ENCODE measurements at regions not wholly inside any gene's neighbourhood (a gene's known extent, or its start where the extent isn't known, plus 50 kb on each side); places are given as distances from the start of the nearest gene placed in this dataset.
"Not testable (repeated sequence)": the region's sequence is repeated elsewhere in the genome, so short reads cannot be mapped to it uniquely, and the experiment has no call there.

- no peak for DNase-seq (ENCODE audit: low read depth in 2 of 2)
These were observed 776.1 kb upstream of the SOX11 start for GRCh38 chr2:4916094-4916493.

DNA sequence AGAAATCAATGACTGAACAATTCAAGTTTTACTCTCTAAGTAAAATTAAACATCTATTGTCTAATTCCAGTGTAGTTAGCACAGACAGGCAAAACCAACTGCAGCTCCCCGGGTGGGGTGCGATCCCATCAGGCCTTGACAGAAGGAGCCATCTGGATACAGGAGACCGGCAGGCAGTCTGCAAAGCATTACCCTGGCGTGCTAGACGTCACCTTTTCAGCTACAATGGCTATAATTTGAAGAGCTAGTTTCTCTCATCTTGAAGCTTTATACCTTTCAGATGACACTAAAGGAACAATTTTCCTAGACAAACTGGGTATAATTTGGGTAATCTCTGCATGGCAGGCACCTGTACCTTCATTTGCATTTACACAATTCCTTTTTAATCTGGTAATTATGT, 761.5 kb upstream of the SOX11 start:
- no peak for DNase-seq (ENCODE audit: low read depth in 2 of 2)

GRCh38 chr2:4931721-4932365, 760.3 kb upstream of the SOX11 start:
- DNase-seq (ENCODE audit: low read depth in 2 of 2), result no peak

DNA sequence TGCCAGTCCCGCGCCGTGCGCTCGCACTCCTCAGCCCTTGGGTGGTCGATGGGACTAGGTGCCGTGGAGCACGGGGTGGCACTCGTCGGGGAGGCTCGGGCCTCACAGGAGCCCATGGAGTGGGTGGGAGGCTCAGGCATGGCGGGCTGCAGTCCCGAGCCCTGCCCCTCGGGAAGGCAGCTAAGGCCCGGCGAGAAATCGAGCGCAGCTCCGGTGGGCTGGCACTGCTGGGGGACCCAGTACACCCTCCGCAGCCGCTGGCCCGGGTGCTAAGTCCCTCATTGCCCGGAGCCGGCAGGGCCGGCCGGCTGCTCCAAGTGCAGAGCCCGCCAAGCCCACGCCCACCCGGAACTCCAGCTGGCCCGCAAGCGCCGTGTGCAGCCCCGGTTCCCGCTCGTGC, 756.9 kb upstream of the SOX11 start:
- not testable (repeated sequence) for DNase-seq (ENCODE audit: low read depth in 2 of 2)

DNA sequence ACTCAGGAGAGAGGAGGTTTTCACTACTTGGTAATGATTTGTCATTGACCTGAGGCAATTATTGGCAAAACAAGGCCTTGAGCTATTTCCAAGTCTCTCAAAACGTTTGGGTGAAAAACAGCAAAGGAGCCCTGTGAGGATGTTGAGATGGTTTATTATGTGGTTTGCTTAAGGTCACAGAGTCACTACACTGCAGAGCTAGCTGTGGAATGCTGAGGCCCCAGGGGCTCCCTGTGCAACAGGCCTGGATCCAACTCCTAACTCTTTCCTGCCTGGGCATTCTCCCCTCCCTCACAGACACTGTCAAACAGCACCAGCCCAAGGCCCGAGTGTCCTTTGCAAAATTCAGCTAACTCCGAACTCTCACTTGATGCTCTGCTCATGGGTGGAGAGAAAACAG, 754.6 kb upstream of the SOX11 start:
- no peak for DNase-seq (ENCODE audit: low read depth in 2 of 2)

GRCh38 chr2:4938206-4938605, 754.0 kb upstream of the SOX11 start:
- DNase-seq (ENCODE audit: low read depth in 2 of 2), result no peak

- no peak for DNase-seq (ENCODE audit: low read depth in 2 of 2)
These were observed 749.7 kb upstream of the SOX11 start for GRCh38 chr2:4942441-4942840.

DNA sequence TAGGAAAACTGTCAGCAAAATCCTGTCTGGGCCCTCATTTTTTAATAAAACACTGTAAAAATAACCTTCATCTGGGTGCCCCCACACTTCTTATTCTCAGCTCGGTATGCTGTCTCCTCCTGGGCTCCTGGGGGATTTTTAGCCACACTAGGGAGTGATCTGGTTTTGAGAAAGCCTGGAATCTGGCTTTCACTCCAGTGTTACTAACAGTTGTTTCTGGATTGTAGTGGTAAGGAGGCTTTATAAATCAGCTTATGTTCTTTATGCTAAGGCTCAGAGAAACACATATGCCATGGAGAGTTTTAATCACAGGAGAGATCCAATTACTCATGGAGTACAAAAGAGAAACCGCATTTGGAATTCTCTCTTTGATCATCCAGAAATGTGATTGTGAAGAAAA, 744.3 kb upstream of the SOX11 start:
- no peak for DNase-seq (ENCODE audit: low read depth in 2 of 2)

GRCh38 chr2:4951368-4951767, 740.8 kb upstream of the SOX11 start:
- no peak for DNase-seq (ENCODE audit: low read depth in 2 of 2)

GRCh38 chr2:4959219-4959618, 733.0 kb upstream of the SOX11 start:
- DNase-seq (ENCODE audit: low read depth in 2 of 2), result no peak

DNA sequence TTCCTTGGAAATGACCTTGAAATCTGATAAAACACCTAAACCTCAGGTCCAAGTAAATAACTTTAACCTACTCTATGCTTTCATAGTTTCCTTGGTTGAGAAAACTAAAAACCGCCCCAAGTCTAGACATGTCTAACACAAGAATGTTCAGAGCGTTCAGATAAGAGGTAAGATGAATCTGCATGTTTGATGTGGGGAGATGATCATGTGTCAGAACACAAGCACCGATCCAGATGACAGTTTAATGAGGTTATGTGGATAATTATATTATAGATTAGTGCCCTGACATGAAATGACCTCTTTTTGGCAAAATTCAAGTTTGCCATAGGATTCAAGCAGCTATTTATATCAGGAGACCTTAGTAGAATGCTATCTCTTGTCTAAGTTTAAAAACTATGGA, 729.8 kb upstream of the SOX11 start:
- DNase-seq (ENCODE audit: low read depth in 2 of 2), result no peak

- no peak for DNase-seq (ENCODE audit: low read depth in 2 of 2)
These were observed 729.1 kb upstream of the SOX11 start for GRCh38 chr2:4963106-4963505.

DNA sequence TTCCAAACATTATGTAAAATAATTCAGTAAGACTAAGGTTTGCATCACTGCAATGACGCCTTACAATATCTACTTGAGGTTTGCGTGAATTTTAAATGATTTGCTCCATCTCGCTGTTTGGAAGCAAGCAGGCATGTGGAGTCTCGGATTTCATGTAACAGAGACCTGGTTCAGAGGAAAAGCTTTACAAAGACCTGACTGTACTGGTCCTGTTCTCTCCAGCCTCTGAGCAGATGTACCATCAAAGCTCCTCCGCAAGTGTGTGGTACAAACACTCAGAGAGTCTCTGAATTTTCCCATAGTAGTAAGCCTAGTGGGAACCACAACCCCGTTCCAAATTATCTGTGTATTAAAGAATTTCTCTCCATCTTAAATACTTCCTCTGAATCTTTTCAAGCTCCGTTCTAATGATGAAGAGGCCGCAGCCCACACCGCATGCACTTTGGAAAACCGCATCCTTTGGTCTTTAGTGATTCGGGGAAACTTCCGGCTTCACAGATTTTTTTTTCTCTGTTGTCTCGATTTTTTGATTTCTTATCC, 728.1 kb upstream of the SOX11 start:
- DNase-seq (ENCODE audit: low read depth in 2 of 2), result no peak

- DNase-seq (ENCODE audit: low read depth in 2 of 2), result no peak
These were observed 727.6 kb upstream of the SOX11 start for GRCh38 chr2:4964579-4964978.

DNA sequence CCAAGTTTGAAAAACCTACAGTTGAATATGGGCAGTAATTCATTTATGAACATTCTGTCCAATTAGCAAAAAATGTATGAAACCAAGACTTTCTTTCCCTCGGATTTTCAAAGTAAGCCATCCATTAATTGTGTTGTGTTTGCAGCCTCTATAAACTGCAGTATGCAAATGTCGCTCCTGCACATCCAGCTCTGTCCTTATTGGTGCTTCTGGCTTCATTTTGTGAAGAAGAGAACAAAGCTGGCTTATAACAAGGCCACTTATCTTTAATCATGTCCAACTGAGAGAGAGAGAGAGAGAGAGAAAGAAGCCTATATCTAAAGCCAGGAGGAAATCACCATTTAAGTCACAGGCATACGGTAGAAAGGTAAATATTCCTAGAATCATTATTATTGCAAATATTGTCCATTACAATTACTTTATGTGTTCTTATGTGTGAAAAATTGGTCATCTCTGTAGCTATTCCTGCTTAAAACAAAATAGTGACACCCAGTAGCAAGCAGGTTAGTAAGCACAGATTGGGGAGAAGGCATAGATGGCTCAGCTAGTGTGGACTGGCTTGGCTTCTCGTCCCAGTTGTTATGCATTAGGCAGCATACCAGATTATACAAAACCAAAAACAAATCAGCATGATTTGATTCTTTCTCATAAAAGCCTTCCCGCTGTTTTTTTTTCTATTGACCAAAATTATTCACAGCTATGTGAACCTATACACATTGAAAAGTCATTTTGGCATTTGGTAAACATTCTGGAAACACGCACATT, 726.4 kb upstream of the SOX11 start:
- no peak for DNase-seq (ENCODE audit: low read depth in 2 of 2)

DNA sequence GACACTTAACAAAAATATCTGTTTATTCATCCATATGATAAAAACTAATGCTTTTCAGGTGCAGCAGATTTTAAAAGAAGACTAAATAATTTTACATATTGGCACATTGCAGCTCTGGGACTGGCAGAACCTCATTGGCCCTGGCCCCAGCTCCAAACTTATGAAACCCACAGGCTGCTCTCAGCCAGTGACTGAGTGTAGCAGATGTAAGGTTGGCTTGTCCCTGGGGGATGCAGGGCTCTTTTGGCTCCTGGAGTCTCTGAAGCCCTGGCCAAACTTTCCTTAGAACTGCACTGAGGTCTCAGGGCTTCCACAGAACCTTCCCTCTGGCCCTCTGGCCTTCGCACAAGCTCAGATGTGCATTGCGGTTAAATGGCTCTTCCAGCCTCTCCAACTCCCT, 725.0 kb upstream of the SOX11 start:
- no peak for DNase-seq (ENCODE audit: low read depth in 2 of 2)

- no peak for DNase-seq (ENCODE audit: low read depth in 2 of 2)
These were observed 719.7 kb upstream of the SOX11 start for GRCh38 chr2:4972472-4972871.

DNA sequence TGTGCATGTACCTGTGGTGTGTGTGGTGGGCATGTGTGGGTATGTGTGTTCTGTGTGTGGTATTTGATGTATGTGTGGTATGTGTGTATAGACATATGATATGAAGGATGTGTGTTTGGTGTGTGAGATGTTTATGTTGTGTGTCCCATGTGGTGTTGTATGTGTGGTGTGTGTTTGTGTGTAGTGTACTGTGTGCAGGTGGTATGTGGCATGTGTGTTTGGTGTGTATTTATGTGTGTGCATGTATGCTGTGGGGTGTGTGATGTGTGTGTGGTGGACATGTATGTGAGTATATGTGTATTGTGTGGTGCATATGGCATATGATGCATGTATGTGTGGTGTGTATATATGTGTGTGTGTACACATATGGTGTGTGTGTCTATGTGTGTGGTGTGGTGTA, 718.8 kb upstream of the SOX11 start:
- no peak for DNase-seq (ENCODE audit: low read depth in 2 of 2)

DNA sequence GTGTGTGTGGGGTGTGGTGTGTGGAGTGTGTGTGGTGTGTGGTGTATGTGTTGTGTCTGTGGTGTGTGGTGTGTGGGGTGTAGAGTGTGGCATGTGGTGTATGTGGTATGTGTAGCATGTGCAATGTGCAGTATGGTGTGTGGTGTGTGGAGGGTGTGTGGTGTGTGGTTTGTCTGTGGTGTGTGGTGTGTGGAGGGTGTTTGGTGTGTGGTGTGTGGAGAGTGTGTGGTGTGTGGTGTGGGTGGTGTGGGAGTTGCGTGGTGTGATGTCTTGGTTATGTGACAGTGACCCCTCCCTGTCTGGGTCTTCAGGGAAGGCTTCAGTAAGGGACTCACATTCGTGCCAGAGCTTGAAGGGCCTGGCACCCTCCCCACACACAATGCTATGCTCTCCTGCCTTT, 718.2 kb upstream of the SOX11 start:
- DNase-seq (ENCODE audit: low read depth in 2 of 2), result no peak

DNA sequence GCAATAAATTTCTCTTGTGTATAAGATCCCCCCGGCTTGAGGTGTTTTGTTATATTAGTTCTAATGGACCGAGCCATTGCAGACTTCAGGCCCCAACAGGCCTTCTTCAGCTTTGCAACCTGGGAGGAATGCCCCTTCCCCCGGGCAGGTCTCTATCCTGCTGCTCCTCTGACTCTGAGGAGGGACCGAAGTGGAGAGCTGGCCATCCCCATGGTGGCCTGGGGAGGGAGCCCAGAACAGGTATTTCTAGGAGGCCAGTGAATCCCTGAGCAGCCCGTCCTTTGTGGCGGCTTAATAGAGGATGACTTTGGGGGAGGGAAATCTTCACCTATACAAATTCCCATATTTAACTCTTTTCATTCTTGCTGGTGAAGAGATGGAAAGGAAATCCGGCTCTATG, 715.8 kb upstream of the SOX11 start:
- DNase-seq (ENCODE audit: low read depth in 2 of 2), result no peak

DNA sequence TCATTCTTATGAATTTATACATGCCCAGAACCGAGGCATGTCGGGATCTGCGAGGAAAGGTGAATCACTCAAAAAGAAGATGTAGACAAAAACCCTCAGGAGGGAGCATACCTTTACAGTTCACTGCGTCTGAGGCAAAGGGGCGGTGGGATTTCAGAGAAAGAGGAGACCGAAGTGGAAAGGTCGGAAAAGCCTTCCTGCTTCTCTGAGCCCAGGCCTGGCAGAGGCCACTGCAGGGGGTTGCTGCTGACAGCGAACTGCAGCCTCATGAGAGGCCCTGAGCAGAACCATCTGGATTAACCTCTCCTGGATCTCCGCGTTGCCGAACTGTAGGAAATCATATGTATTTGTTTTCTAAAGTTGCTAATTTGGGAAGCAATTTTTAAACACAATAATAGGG, 713.1 kb upstream of the SOX11 start:
- DNase-seq (ENCODE audit: low read depth in 2 of 2), result no peak

GRCh38 chr2:4980995-4981394, 711.2 kb upstream of the SOX11 start:
- DNase-seq (ENCODE audit: low read depth in 2 of 2), result no peak

- no peak for DNase-seq (ENCODE audit: low read depth in 2 of 2)
These were observed 710.3 kb upstream of the SOX11 start for GRCh38 chr2:4981802-4982409.

Measured in activated CD4-positive, alpha-beta T cell treated with anti-CD3 and anti-CD28 coated beads for 24 hours (primary cell).